Lower lobe of right lung (tissue), 2 donors: ENCODE measurements at regions not wholly inside any gene's neighbourhood (a gene's known extent, or its start where the extent isn't known, plus 50 kb on each side); places are given as distances from the start of the nearest gene placed in this dataset.

Source experiments
- ATAC-seq, 2 donors: fragments of 200-7000 bp; cut with Tn5 transposase; one replicate each; pipeline ENCODE4 v1.9.1; 2020 to 2022; ENCODE audit warnings: mild to moderate bottlenecking in 2 of 2, moderate library complexity in 2 of 2
- DNase-seq: peaks from one replicate; pipeline ENCODE4 v3.0.0-alpha.2; 2020
- H3K27ac ChIP-seq: fragments of 200-600 bp; one replicate; pipeline ENCODE4 v1.8.0; 2022
- H3K27me3 ChIP-seq: fragments of 200-600 bp; one replicate; pipeline ENCODE4 v1.8.0; 2022; ENCODE audit warnings: low read depth
- H3K36me3 ChIP-seq: fragments of 200-600 bp; one replicate; pipeline ENCODE4 v1.8.0; 2022; ENCODE audit warnings: mild to moderate bottlenecking
- H3K4me1 ChIP-seq: fragments of 200-600 bp; one replicate; pipeline ENCODE4 v1.8.0; 2022
- H3K4me3 ChIP-seq: fragments of 200-600 bp; one replicate; pipeline ENCODE4 v1.8.0; 2022; ENCODE audit warnings: mild to moderate bottlenecking
- H3K9me3 ChIP-seq: fragments of 200-600 bp; one replicate; pipeline ENCODE4 v1.8.0; 2022
- CTCF ChIP-seq: fragments of 200-600 bp; IDR thresholded peaks from one replicate; pipeline ENCODE4 v1.8.0; 2022; ENCODE audit warnings: antibody characterized with exemption, mild to moderate bottlenecking
- intact Hi-C: fragments of 100-400 bp; cut with DNase I; formaldehyde crosslinking; loops from one replicate; pipeline ENCODE4 v1.11.0; 2022
- donor health status: DM: no; HTN: yes; CAD: no; lungs with severe emphysema.

DNA sequence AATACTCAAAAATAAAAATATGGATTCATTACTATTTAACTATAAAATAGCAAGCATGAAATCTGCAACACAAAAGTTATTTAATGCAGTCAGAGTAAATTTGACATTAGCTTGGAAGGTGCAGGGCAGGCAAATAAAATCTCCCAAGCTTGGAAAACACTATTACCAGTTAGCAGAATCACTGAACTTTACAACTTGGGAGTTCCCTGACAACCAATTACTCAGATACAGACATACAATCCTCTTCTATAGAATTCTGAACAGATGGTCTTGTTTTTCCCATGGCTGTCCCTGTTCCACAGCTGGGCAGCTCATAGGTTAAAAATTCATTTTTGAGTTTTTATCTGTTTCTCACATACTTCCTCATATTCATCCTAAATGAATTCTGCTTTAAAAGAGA, 1002.6 kb downstream of the SORCS3 start:
- intact Hi-C loops, result no loop called here
- DNase-seq (no peak), ATAC-seq (no peak)
- Histone ChIP-seq H3K4me3 (no peak overlapping the region), H3K27me3 (no peaks in the 10 kb centered on the region), H3K36me3 (no peaks in the 10 kb centered on the region), H3K9me3 (no peaks in the 10 kb centered on the region), H3K27ac (no peak overlapping the region), H3K4me1 (no peaks in the 10 kb centered on the region)
- no peak for TF ChIP-seq CTCF

- H3K4me1 ChIP-seq, result no peaks in the 10 kb centered on the region
- no peaks in the 10 kb centered on the region for H3K9me3 ChIP-seq
- TF ChIP-seq CTCF, result no peak
- ATAC-seq (no peak), DNase-seq (no peak)
- intact Hi-C loops, result no loop called here
- H3K4me3 ChIP-seq, result no peak overlapping the region
- H3K36me3 ChIP-seq, result no peaks in the 10 kb centered on the region
- H3K27ac ChIP-seq, result no peak overlapping the region
- no peaks in the 10 kb centered on the region for H3K27me3 ChIP-seq
Observed at GRCh38 chr10:105634281-105634680, 993.2 kb downstream of the SORCS3 start.

- no peaks in the 10 kb centered on the region for H3K9me3 ChIP-seq
- H3K4me3 ChIP-seq, result no peak overlapping the region
- H3K27me3 ChIP-seq, result no peaks in the 10 kb centered on the region
- no peak for TF ChIP-seq CTCF
- no peak for DNase-seq
- no peaks in the 10 kb centered on the region for H3K4me1 ChIP-seq
- no peaks in the 10 kb centered on the region for H3K36me3 ChIP-seq
- no peak overlapping the region for H3K27ac ChIP-seq
- intact Hi-C loops, result no loop called here
- ATAC-seq, result no peak
Observed at GRCh38 chr10:105615715-105616365, 974.8 kb downstream of the SORCS3 start.

DNA sequence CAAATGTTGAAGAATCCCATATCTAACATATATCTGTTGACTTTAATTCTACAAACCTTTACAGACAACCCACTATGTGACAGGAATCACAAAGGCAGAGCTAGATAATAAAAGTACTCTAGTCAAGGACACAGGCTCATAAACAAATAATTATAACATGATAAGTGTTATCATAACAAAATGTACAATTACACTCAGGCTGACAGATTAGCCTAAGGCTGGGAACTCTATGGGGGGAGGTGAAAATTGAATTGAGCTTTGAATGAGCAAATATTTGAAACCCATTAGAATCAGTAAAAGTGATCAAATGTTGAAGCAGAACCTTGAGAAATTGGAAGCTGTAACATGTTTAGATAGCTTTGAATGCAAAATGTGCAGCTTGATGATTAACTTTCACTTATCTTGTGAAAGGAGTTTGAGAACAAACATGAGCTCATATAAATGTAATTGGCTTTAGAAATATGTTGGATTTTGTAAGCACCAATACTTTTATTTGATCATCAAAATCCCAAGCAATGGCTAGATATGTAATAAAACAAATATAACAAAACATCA, 970.2 kb downstream of the SORCS3 start:
- ATAC-seq (no peak), DNase-seq (no peak)
- Histone ChIP-seq H3K4me1 (no peaks in the 10 kb centered on the region), H3K9me3 (no peaks in the 10 kb centered on the region), H3K27me3 (no peaks in the 10 kb centered on the region), H3K4me3 (no peak overlapping the region), H3K27ac (no peak overlapping the region), H3K36me3 (no peaks in the 10 kb centered on the region)
- intact Hi-C loops, result no loop called here
- no peak for TF ChIP-seq CTCF

DNA sequence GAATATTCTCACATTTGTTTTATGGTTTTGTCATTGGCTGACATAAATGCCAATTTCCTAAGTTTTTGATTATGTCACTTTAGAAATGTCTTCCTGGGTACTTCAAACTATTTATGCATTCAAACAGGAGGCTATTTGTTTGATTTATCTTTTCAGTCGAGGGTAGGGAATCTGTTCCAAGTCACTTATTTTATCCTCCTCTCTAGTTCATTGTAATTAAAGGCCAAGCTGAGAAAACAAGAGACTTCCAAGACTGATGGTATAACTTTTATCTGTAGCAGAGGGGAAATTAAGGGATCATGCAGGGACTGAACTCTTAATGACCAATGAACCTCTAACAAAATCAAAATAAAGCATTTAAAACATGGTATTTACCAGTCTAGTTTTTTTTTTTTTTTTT, 968.4 kb downstream of the SORCS3 start:
- Histone ChIP-seq H3K36me3 (no peaks in the 10 kb centered on the region), H3K4me1 (no peaks in the 10 kb centered on the region), H3K27me3 (no peaks in the 10 kb centered on the region), H3K27ac (no peak overlapping the region), H3K9me3 (no peaks in the 10 kb centered on the region), H3K4me3 (no peak overlapping the region)
- no peak for TF ChIP-seq CTCF
- ATAC-seq, result no peak
- DNase-seq, result no peak
- intact Hi-C loops, result no loop called here
